ENCODE measurements at regions not wholly inside any gene's neighbourhood (a gene's known extent, or its start where the extent isn't known, plus 50 kb on each side); places are given as distances from the start of the nearest gene placed in this dataset. TPM values are rescaled to one million over a fixed set of nuclear protein-coding genes. Genes with fewer than 3 reads are reported as not detected.

- no peaks in the 10 kb centered on the region for H3K27me3 ChIP-seq
- no peak overlapping the region for H3K4me3 ChIP-seq
- no peak for DNase-seq (ENCODE audit: low spot score in 2 of 2)
- H3K27ac ChIP-seq: no peak overlapping the region
- no peaks in the 10 kb centered on the region for H3K4me1 ChIP-seq
- TF ChIP-seq CTCF (IDR thresholded peaks at IDR 0.05) (no peak), POLR2A (IDR thresholded peaks at IDR 0.05) (no peak), EP300 (IDR thresholded peaks at IDR 0.05) (no peak)
- no peaks in the 10 kb centered on the region for H3K9me3 ChIP-seq
- no peaks in the 10 kb centered on the region for H3K36me3 ChIP-seq
Measured at GRCh38 chr7:120221666-120222065, 51.3 kb upstream of the KCND2 start.

Small RNAs in the stretch of these regions (small RNA-seq; reads per million reads assigned to genes)
- gene RNU1-29P: not detected

Data from tibial nerve (tissue), 4 donors.